Ishikawa (cell line): ENCODE measurements at regions not wholly inside any gene's neighbourhood (a gene's known extent, or its start where the extent isn't known, plus 50 kb on each side); places are given as distances from the start of the nearest gene placed in this dataset.

Source experiments
- CEBPB ChIP-seq: IDR thresholded peaks from 2 replicates; pipeline ENCODE4 v1.6.1; 2012
- CREB1 ChIP-seq: IDR thresholded peaks from 2 replicates; pipeline ENCODE4 v1.6.1; 2012; ENCODE audit warnings: low read depth
- EGR1 ChIP-seq: IDR thresholded peaks from 2 replicates; pipeline ENCODE4 v1.6.1; 2012
- EP300 ChIP-seq: IDR thresholded peaks from 2 replicates; pipeline ENCODE4 v1.6.1; 2012; ENCODE audit warnings: borderline replicate concordance
- FOXM1 ChIP-seq: IDR thresholded peaks from 2 replicates; pipeline ENCODE4 v1.6.1; 2012; ENCODE audit warnings: low read depth, borderline replicate concordance
- NFIC ChIP-seq: IDR thresholded peaks from 2 replicates; pipeline ENCODE4 v1.6.1; 2012
- RAD21 ChIP-seq: IDR thresholded peaks from 2 replicates; pipeline ENCODE4 v1.6.1; 2012; ENCODE audit warnings: low read depth
- TAF1 ChIP-seq: IDR thresholded peaks from 2 replicates; pipeline ENCODE4 v1.6.1; 2012; ENCODE audit warnings: low read depth, mild to moderate bottlenecking
- TCF12 ChIP-seq: IDR thresholded peaks from 2 replicates; pipeline ENCODE4 v1.6.1; 2012; ENCODE audit warnings: low read depth
- TEAD4 ChIP-seq: IDR thresholded peaks from 2 replicates; pipeline ENCODE4 v1.6.1; 2012
- YY1 ChIP-seq: IDR thresholded peaks from 2 replicates; pipeline ENCODE4 v1.6.1; 2012; ENCODE audit warnings: low read depth
- ZBTB7A ChIP-seq: IDR thresholded peaks from 2 replicates; pipeline ENCODE4 v1.6.1; 2012; ENCODE audit warnings: low read depth
- TF ChIP-seq, protein P1 (sequence below): IDR thresholded peaks from 2 replicates; pipeline ENCODE4 v1.6.1; 2012
- TF ChIP-seq, protein P2 (sequence below): IDR thresholded peaks from 2 replicates; pipeline ENCODE4 v1.6.1; 2012
- TF ChIP-seq, protein P3 (sequence below): IDR thresholded peaks from 2 replicates; pipeline ENCODE4 v1.6.1; 2012; ENCODE audit warnings: low read depth, mild to moderate bottlenecking

DNA sequence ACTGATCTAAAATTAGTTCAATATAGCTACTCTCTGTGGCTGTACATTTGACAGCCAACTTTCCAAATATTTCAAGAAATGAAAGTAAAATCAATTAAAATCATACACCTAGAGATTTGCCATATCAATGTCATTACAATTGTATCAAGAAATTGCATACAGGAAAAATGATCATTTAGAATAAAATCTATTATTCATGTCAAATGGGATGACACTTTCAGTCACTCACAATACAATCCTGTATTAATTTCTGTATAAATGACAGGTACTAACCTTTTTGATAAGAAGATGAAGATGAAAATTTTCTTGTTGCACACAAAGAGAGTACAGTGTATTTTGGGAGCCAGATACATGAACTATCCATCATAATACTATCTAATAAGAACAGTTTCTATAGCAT, 1588.9 kb upstream of the PRMT6 start:
- TF ChIP-seq YY1 (no peak), RAD21 (no peak), CREB1 (no peak), ZBTB7A (no peak), TEAD4 (no peak), EGR1 (no peak), FOXM1 (no peak), TCF12 (no peak)

DNA sequence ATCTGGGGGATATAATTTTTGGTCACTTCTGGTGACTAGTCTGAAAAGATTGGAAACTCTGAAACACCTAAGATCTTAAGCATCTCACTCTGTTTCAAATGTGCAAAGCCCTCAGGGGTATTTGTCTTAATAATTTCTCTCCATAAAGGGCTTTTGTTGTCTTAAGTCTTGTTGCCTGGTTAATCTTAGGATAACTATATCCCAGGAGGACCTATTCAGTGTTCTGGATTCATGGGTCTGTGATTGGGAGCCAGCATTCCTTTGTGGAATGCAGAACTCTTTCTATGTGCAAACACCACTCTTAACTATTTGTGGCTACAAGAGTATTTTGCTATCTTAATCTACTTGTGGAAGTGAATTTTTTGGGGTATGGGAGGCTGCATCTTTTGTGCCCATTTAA, 1573.0 kb upstream of the PRMT6 start:
- TF ChIP-seq TEAD4 (no peak), EGR1 (no peak), TAF1 (no peak), NFIC (no peak), TCF12 (no peak), FOXM1 (no peak), CEBPB (no peak), EP300 (no peak), ZBTB7A (no peak), CREB1 (no peak), YY1 (no peak), RAD21 (no peak)
- TF ChIP-seq, protein P1, sequence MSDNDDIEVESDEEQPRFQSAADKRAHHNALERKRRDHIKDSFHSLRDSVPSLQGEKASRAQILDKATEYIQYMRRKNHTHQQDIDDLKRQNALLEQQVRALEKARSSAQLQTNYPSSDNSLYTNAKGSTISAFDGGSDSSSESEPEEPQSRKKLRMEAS = no peak
- TF ChIP-seq, protein P2, sequence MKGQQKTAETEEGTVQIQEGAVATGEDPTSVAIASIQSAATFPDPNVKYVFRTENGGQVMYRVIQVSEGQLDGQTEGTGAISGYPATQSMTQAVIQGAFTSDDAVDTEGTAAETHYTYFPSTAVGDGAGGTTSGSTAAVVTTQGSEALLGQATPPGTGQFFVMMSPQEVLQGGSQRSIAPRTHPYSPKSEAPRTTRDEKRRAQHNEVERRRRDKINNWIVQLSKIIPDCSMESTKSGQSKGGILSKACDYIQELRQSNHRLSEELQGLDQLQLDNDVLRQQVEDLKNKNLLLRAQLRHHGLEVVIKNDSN = no peak
- TF ChIP-seq, protein P3, sequence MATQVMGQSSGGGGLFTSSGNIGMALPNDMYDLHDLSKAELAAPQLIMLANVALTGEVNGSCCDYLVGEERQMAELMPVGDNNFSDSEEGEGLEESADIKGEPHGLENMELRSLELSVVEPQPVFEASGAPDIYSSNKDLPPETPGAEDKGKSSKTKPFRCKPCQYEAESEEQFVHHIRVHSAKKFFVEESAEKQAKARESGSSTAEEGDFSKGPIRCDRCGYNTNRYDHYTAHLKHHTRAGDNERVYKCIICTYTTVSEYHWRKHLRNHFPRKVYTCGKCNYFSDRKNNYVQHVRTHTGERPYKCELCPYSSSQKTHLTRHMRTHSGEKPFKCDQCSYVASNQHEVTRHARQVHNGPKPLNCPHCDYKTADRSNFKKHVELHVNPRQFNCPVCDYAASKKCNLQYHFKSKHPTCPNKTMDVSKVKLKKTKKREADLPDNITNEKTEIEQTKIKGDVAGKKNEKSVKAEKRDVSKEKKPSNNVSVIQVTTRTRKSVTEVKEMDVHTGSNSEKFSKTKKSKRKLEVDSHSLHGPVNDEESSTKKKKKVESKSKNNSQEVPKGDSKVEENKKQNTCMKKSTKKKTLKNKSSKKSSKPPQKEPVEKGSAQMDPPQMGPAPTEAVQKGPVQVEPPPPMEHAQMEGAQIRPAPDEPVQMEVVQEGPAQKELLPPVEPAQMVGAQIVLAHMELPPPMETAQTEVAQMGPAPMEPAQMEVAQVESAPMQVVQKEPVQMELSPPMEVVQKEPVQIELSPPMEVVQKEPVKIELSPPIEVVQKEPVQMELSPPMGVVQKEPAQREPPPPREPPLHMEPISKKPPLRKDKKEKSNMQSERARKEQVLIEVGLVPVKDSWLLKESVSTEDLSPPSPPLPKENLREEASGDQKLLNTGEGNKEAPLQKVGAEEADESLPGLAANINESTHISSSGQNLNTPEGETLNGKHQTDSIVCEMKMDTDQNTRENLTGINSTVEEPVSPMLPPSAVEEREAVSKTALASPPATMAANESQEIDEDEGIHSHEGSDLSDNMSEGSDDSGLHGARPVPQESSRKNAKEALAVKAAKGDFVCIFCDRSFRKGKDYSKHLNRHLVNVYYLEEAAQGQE = no peak

DNA sequence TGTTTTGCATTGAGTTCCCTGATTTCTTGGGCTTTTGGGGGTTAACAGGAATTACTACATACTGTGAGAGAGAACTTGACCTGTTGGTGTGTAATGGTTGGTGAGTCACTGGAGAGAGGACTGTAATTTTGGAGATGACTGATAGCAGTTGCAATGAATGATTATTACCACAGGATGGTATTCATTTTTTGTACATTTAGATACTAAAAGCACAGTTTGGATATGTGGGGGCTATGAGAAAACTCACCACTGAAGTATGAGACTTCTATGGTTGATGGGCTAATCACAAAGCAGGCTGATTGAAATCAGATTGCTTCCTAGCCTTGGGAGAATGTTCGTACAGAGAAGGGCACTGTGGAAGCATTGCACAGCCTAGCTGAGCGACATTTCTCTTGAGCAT, 1571.3 kb upstream of the PRMT6 start:
- TF ChIP-seq EP300 (no peak), TCF12 (no peak), ZBTB7A (no peak), FOXM1 (no peak), TEAD4 (no peak), CREB1 (no peak), TAF1 (no peak), EGR1 (no peak)
- TF ChIP-seq, protein P1 = no peak
- TF ChIP-seq, protein P2 = no peak

DNA sequence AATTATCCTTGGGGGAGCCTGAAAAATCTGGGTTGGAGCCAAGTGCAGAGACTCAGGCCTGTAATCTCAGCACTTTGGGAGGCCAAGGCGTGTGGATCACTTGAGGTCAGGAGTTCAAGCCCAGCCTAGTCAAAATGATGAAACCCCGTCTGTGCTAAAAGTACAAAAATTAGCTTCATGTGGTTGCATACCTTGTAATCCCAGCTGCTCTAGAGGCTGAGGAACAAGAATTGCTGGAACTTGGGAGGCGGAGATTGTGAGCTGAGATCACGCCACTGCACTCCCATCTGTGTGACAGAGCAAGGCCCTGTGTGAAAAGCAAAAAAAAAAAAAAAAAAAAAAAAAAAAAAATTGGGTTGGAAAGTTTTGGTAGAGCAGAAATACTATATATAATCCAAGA, 1563.6 kb upstream of the PRMT6 start:
- TF ChIP-seq CREB1 (no peak), TAF1 (no peak), NFIC (no peak), EGR1 (no peak), EP300 (no peak), ZBTB7A (no peak), TEAD4 (no peak), RAD21 (no peak), FOXM1 (no peak), YY1 (no peak), TCF12 (no peak), CEBPB (no peak)
- TF ChIP-seq, protein P2 = no peak
- TF ChIP-seq, protein P3 = no peak
- TF ChIP-seq, protein P1 = no peak

DNA sequence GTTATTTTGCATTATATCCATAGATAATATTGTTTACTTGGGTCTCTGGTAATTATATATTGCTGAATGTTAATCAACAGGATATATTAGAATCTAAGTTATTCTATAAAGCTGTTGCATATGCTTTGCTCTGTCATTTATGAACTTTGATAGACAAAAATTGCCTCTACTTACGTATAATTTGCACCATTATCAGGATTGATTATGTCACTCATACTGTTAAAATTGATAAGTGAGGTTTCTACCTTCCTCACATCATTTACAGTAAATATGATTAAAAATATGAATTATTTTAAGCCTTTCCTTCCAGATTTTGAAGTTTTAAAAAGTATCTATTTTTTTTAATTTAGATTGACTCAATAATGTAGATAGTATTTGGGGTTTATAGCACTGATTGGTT, 1540.4 kb upstream of the PRMT6 start:
- TF ChIP-seq RAD21 (no peak), EGR1 (no peak), CEBPB (no peak), TAF1 (no peak), CREB1 (no peak), NFIC (no peak), YY1 (no peak)
- TF ChIP-seq, protein P3 = no peak
- TF ChIP-seq, protein P1 = no peak
